GM12891 (cell line): ENCODE measurements at regions not wholly inside any gene's neighbourhood (a gene's known extent, or its start where the extent isn't known, plus 50 kb on each side); places are given as distances from the start of the nearest gene placed in this dataset.

Experiments
- PAX5 ChIP-seq: IDR thresholded peaks from 2 replicates; pipeline ENCODE4 v1.6.1; 2011; ENCODE audit warnings: low read length, moderate library complexity, mild to moderate bottlenecking; ENCODE audit not compliant: insufficient read depth, severe bottlenecking
- POLR2A ChIP-seq: IDR thresholded peaks from 2 replicates; pipeline ENCODE4 v1.6.1; 2011; ENCODE audit warnings: low read depth, low read length, control low read depth
- POLR2AphosphoS5 ChIP-seq: IDR thresholded peaks from 2 replicates; pipeline ENCODE4 v1.6.1; 2011; ENCODE audit warnings: low read depth, low read length, control low read depth
- SPI1 ChIP-seq: IDR thresholded peaks from 2 replicates; pipeline ENCODE4 v1.6.1; 2011; ENCODE audit warnings: low read depth, low read length, control low read depth
- TAF1 ChIP-seq: IDR thresholded peaks from 2 replicates; pipeline ENCODE4 v1.6.1; 2011; ENCODE audit warnings: low read depth, low read length, control low read depth

DNA sequence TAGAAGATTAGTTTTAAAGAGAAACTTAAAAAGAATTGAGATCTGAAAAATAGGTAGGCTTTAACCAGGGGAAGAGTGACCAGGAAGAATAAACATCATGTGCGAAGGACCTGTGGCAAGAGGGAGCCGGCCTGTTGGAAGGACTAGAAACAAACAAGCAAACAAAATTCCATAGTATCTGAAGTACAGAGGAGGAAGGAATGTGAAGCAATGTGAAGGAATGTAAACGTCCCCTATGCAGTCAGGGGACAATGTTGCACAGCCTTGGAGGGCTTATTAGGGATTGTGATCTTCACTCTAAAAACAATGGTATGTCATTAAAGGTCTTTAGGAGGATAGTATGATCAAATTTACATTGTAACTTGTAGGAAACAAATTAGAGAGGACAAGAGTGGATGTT lies 84.4 kb upstream of the PLCL2 start:
- TF ChIP-seq POLR2A, result no peak
- no peak for TF ChIP-seq TAF1
- TF ChIP-seq PAX5, result no peak
- no peak for TF ChIP-seq SPI1
- no peak for TF ChIP-seq POLR2AphosphoS5
